ENCODE measurements at regions not wholly inside any gene's neighbourhood (a gene's known extent, or its start where the extent isn't known, plus 50 kb on each side); places are given as distances from the start of the nearest gene placed in this dataset.

DNA sequence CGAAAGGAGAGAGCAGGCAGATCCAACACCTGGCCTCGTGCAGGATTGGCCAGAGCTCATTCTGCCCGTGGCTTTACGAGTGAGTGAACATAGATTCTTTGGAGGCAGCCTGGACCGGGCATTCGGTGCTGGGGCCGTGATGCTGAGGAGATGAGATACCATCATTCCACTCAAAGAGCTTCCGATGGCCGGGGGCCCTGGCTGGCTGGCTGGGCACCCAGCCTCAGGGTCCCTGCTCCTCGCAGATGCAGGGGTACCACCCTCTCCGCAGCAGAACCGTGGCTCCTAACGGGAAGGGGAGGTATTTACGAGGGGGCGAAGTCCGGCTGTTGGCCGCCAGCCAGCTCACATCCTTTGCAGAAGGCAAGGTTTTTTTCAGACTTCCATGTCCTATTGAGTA lies 66.1 kb upstream of the FOXF1 start:
- no peaks in the 10 kb centered on the region for H3K27me3 ChIP-seq (ENCODE audit: control insufficient read depth, insufficient read depth, low read length)

DNA sequence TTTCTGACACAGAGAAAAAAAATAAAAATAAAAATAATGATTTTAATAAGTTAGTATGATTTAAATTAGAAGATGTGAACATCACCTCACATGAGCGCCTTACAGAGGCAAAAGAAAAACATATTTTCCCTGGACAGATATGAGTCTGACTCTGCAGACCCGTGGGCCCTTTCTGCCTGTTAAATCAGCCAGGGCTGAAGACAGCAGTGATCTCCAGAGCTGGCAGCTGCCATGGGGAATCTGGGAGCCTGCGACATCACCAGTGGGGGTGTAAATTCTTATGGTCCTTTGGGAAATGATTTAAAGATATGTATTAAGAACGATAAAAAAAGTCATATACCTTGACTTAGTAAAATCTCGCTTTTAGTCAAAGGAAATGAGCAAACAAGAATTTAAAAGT lies 65.7 kb upstream of the FOXF1 start:
- Histone ChIP-seq H3K9me3 (ENCODE audit: control insufficient read depth, insufficient read depth, low read length) (no peaks in the 10 kb centered on the region), H3K36me3 (ENCODE audit: control insufficient read depth, insufficient read depth, low read length) (no peaks in the 10 kb centered on the region), H3K27ac (ENCODE audit: low read length) (no peak overlapping the region), H3K27me3 (ENCODE audit: control insufficient read depth, insufficient read depth, low read length) (no peaks in the 10 kb centered on the region), H3K4me1 (ENCODE audit: control insufficient read depth, insufficient read depth, low read length) (no peaks in the 10 kb centered on the region), H3K4me3 (ENCODE audit: low read length) (no peak overlapping the region)
- DNase-seq (ENCODE audit: low read depth, low spot score) = no peak
- no CpG with 5 or more reads among the region's 5 CpGs for WGBS (ENCODE audit: insufficient coverage, insufficient read length)

More for the DNA sequence above, 66.1 kb upstream of the FOXF1 start:
- H3K4me3 ChIP-seq (ENCODE audit: low read length) = no peak overlapping the region
- H3K36me3 ChIP-seq (ENCODE audit: control insufficient read depth, insufficient read depth, low read length) = no peaks in the 10 kb centered on the region
- no peak for DNase-seq (ENCODE audit: low read depth, low spot score)
- WGBS (ENCODE audit: insufficient coverage, insufficient read length) = no CpG with 5 or more reads among the region's 17 CpGs
- H3K9me3 ChIP-seq (ENCODE audit: control insufficient read depth, insufficient read depth, low read length) = no peaks in the 10 kb centered on the region
- no peaks in the 10 kb centered on the region for H3K4me1 ChIP-seq (ENCODE audit: control insufficient read depth, insufficient read depth, low read length)
- H3K27ac ChIP-seq (ENCODE audit: low read length) = no peak overlapping the region

DNA sequence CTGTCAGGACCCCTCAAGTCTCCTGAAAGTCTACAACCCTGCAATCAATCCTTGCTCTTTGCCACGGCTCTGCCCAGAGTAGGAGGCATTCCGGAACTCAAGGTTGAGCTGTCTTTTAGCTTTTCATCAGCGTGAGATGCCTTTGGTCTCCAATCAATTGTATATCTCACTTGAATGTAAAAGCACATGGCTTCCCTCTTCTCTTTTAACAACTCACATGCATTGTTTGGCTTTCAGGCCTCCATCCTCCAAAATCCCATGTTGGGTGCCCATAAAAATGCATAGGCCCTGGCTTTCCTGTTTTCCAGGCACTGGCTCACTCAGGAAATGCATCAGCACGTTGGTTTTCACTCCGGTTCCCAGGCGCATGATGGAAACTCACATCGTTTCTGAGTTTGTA lies 64.0 kb upstream of the FOXF1 start:
- Histone ChIP-seq H3K27ac (ENCODE audit: low read length) (no peak overlapping the region), H3K4me3 (ENCODE audit: low read length) (no peak overlapping the region), H3K9me3 (ENCODE audit: control insufficient read depth, insufficient read depth, low read length) (no peaks in the 10 kb centered on the region), H3K27me3 (ENCODE audit: control insufficient read depth, insufficient read depth, low read length) (no peaks in the 10 kb centered on the region), H3K4me1 (ENCODE audit: control insufficient read depth, insufficient read depth, low read length) (no peaks in the 10 kb centered on the region), H3K36me3 (ENCODE audit: control insufficient read depth, insufficient read depth, low read length) (no peaks in the 10 kb centered on the region)
- no peak for DNase-seq (ENCODE audit: low read depth, low spot score)
- WGBS (ENCODE audit: insufficient coverage, insufficient read length) = no CpG with 5 or more reads among the region's 7 CpGs

DNA sequence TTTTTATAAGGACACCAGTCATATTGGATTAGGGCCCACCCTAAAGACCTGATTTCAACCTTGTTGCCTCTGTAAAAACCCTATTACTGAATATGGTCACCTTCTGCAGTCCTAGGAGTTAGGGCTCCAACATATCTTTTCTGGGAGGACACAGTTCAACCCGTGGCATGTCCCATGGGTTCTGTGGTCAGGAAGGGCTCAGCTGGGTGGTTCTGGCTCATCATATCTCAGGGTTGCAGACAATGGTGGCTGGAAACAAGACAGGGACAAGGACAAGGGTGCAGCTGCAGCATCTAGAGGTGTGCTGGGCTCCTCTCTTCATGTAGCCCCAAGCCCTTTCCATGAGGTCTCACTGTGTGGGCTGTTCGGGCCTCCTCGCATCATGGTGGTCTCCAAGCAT lies 63.1 kb upstream of the FOXF1 start:
- no peaks in the 10 kb centered on the region for H3K36me3 ChIP-seq (ENCODE audit: control insufficient read depth, insufficient read depth, low read length)
- no peak overlapping the region for H3K27ac ChIP-seq (ENCODE audit: low read length)
- H3K4me3 ChIP-seq (ENCODE audit: low read length) = no peak overlapping the region
- H3K27me3 ChIP-seq (ENCODE audit: control insufficient read depth, insufficient read depth, low read length) = no peaks in the 10 kb centered on the region
- WGBS (ENCODE audit: insufficient coverage, insufficient read length) = no CpG with 5 or more reads among the region's 3 CpGs
- no peaks in the 10 kb centered on the region for H3K4me1 ChIP-seq (ENCODE audit: control insufficient read depth, insufficient read depth, low read length)
- DNase-seq (ENCODE audit: low read depth, low spot score) = no peak
- no peaks in the 10 kb centered on the region for H3K9me3 ChIP-seq (ENCODE audit: control insufficient read depth, insufficient read depth, low read length)

DNA sequence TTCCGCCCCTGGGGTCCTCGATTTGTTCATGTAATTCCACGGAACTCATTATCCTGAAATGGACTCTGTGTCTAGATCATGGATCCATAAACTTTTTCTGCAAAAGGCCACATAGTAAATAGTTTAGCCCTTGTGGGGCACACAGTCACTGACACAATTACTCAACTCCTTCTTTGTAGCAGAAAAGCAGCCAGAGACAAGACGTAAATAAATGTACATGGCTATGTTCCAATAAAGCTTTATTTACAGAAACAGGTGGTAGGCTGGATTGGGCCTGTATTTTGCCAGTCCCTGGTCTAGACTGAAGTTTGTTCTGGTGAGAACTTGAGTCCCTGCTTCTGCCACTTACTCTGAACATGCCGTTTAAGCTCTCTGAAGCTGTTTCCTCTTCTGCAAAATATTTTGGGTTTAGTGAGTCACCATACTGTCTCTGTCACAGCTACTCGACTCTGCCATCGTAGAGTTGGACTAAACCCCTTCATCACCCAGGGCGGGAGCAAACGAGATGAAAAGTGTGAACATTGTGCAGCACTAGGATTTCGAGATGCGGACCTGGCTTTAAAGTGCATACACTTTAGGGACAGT lies 61.9 kb upstream of the FOXF1 start:
- H3K36me3 ChIP-seq (ENCODE audit: control insufficient read depth, insufficient read depth, low read length) = no peaks in the 10 kb centered on the region
- WGBS (ENCODE audit: insufficient coverage, insufficient read length) = no CpG with 5 or more reads among the region's 11 CpGs
- no peak for DNase-seq (ENCODE audit: low read depth, low spot score)
- no peaks in the 10 kb centered on the region for H3K4me1 ChIP-seq (ENCODE audit: control insufficient read depth, insufficient read depth, low read length)
- no peak overlapping the region for H3K4me3 ChIP-seq (ENCODE audit: low read length)
- H3K27me3 ChIP-seq (ENCODE audit: control insufficient read depth, insufficient read depth, low read length) = no peaks in the 10 kb centered on the region
- H3K27ac ChIP-seq (ENCODE audit: low read length) = no peak overlapping the region
- H3K9me3 ChIP-seq (ENCODE audit: control insufficient read depth, insufficient read depth, low read length) = no peaks in the 10 kb centered on the region

DNA sequence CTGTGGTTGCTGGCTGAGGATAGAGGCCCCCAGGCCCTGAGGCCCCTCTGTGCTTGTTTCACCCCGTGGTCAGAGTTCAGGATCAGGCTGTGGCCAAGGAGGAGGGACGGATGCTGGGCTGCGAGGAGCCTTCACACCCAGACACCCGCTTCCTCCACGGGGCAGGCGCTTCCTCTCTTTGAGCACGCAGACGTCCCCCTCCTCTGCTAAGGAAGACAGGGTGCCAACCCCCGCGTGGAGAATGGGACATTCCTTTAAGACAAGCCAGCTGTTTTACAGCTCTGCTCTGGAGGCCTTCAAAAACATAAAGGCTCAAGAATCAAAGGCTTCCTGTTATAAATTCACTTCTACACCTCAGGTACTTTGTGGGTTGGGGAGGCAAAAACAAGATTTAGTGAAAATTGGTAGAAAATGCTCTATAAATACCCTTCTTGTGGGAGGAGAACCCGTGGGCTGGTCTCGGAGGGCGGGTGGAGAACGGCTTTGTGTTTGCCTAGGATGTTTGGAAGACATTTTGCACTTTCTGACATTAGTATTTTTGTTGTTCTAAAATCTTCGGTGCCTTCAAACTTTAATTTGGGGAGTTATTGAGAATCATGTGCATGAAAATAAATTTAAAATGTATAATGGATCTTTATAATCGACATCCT lies 60.8 kb upstream of the FOXF1 start:
- H3K4me1 ChIP-seq (ENCODE audit: control insufficient read depth, insufficient read depth, low read length) = no peaks in the 10 kb centered on the region
- H3K9me3 ChIP-seq (ENCODE audit: control insufficient read depth, insufficient read depth, low read length) = no peaks in the 10 kb centered on the region
- no peaks in the 10 kb centered on the region for H3K27me3 ChIP-seq (ENCODE audit: control insufficient read depth, insufficient read depth, low read length)
- H3K4me3 ChIP-seq (ENCODE audit: low read length) = no peak overlapping the region
- H3K36me3 ChIP-seq (ENCODE audit: control insufficient read depth, insufficient read depth, low read length) = no peaks in the 10 kb centered on the region
- no peak overlapping the region for H3K27ac ChIP-seq (ENCODE audit: low read length)
- no peak for DNase-seq (ENCODE audit: low read depth, low spot score)
- WGBS (ENCODE audit: insufficient coverage, insufficient read length) = no CpG with 5 or more reads among the region's 16 CpGs

DNA sequence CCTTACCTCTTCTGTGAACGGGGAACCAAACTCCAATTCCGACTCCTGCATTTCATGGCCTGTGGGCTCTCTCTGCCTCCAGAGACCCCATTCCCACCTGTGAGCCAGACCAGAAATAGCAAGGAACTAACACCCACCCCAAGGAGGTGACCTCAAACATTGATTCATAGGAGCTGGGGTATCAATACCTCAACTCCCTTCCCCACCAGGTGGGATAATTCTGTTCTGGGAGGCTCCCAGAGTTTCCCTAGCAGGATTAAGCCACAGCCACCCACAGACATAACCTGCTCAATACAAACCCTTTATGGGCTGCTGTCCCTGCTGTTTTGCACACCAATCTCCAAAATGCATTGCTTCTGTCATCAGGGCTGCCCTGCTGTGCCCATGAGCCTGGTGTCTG lies 59.6 kb upstream of the FOXF1 start:
- no peak overlapping the region for H3K4me3 ChIP-seq (ENCODE audit: low read length)
- no peaks in the 10 kb centered on the region for H3K27me3 ChIP-seq (ENCODE audit: control insufficient read depth, insufficient read depth, low read length)
- H3K36me3 ChIP-seq (ENCODE audit: control insufficient read depth, insufficient read depth, low read length) = no peaks in the 10 kb centered on the region
- H3K4me1 ChIP-seq (ENCODE audit: control insufficient read depth, insufficient read depth, low read length) = no peaks in the 10 kb centered on the region
- no peak overlapping the region for H3K27ac ChIP-seq (ENCODE audit: low read length)
- no peak for DNase-seq (ENCODE audit: low read depth, low spot score)
- no CpG with 5 or more reads among the region's 2 CpGs for WGBS (ENCODE audit: insufficient coverage, insufficient read length)
- no peaks in the 10 kb centered on the region for H3K9me3 ChIP-seq (ENCODE audit: control insufficient read depth, insufficient read depth, low read length)

DNA sequence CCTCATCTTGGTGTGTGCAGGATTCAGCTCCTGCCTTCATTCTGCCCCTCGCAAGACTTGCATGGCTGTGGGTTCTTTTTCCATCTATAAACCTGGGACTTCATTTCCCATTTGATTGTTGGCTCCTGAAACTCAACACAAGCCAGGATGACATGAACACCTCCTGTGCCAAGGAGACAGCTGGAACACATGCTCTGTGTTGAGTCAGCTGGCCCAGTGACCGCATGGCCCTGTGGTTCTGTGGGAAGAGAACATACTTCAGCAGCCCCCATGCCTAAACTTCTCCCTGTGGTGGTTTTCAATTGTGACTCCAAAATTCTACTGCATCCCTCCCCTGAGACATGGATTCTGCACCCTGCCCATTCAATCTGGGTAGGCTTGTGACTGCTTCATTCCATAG lies 57.9 kb upstream of the FOXF1 start:
- no peak for DNase-seq (ENCODE audit: low read depth, low spot score)
- Histone ChIP-seq H3K9me3 (ENCODE audit: control insufficient read depth, insufficient read depth, low read length) (no peaks in the 10 kb centered on the region), H3K36me3 (ENCODE audit: control insufficient read depth, insufficient read depth, low read length) (no peaks in the 10 kb centered on the region), H3K27ac (ENCODE audit: low read length) (no peak overlapping the region), H3K4me3 (ENCODE audit: low read length) (no peak overlapping the region), H3K27me3 (ENCODE audit: control insufficient read depth, insufficient read depth, low read length) (no peaks in the 10 kb centered on the region), H3K4me1 (ENCODE audit: control insufficient read depth, insufficient read depth, low read length) (no peaks in the 10 kb centered on the region)
- no CpG with 5 or more reads among the region's 2 CpGs for WGBS (ENCODE audit: insufficient coverage, insufficient read length)

DNA sequence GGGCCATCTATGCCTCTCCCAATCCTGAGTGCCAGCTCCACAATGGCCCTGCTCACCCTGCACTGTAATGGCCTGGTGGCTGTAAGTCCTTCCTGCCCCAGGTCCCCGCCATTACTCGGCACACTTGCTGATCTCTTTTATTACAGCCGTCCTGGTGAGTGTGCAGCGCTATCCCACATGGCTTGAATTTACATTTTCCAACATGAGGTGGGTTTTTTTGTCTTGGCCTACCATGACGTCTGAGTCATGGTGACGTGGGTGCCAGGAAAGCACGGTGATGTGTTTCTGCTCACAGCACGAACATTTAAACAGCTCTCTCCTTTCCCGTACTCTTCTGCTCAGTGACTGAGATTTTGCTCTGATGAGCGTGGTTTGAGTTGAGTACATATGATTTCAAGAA lies 55.2 kb upstream of the FOXF1 start:
- DNase-seq (ENCODE audit: low read depth, low spot score) = no peak
- Histone ChIP-seq H3K27ac (ENCODE audit: low read length) (no peak overlapping the region), H3K9me3 (ENCODE audit: control insufficient read depth, insufficient read depth, low read length) (no peaks in the 10 kb centered on the region)

DNA sequence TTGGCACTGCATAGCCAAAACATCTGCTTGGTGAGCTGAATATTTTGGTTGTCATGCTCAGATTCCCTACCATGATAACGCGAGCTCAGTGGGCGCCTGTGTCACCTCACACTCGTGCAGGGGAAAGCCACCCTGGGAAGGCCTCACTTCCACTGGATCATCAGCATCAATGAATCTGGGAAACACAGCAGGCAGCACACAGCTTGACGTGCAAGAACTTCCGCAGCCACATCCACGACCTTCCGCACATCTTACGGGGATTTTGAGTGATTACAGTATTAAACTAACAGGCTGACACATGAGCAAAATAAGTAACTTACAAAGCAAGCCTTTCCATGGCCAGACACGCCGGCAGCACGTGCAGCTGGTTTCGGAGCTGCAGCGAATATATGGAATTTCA lies 54.7 kb upstream of the FOXF1 start:
- H3K4me3 ChIP-seq (ENCODE audit: low read length) = no peak overlapping the region
- no CpG with 5 or more reads among the region's 14 CpGs for WGBS (ENCODE audit: insufficient coverage, insufficient read length)
- no peaks in the 10 kb centered on the region for H3K4me1 ChIP-seq (ENCODE audit: control insufficient read depth, insufficient read depth, low read length)
- no peaks in the 10 kb centered on the region for H3K36me3 ChIP-seq (ENCODE audit: control insufficient read depth, insufficient read depth, low read length)
- no peak overlapping the region for H3K27ac ChIP-seq (ENCODE audit: low read length)
- no peaks in the 10 kb centered on the region for H3K9me3 ChIP-seq (ENCODE audit: control insufficient read depth, insufficient read depth, low read length)
- no peak for DNase-seq (ENCODE audit: low read depth, low spot score)
- no peaks in the 10 kb centered on the region for H3K27me3 ChIP-seq (ENCODE audit: control insufficient read depth, insufficient read depth, low read length)

More for the DNA sequence above, 55.2 kb upstream of the FOXF1 start:
- Histone ChIP-seq H3K4me3 (ENCODE audit: low read length) (no peak overlapping the region), H3K4me1 (ENCODE audit: control insufficient read depth, insufficient read depth, low read length) (no peaks in the 10 kb centered on the region), H3K36me3 (ENCODE audit: control insufficient read depth, insufficient read depth, low read length) (no peaks in the 10 kb centered on the region), H3K27me3 (ENCODE audit: control insufficient read depth, insufficient read depth, low read length) (no peaks in the 10 kb centered on the region)
- WGBS (ENCODE audit: insufficient coverage, insufficient read length) = no CpG with 5 or more reads among the region's 10 CpGs

DNA sequence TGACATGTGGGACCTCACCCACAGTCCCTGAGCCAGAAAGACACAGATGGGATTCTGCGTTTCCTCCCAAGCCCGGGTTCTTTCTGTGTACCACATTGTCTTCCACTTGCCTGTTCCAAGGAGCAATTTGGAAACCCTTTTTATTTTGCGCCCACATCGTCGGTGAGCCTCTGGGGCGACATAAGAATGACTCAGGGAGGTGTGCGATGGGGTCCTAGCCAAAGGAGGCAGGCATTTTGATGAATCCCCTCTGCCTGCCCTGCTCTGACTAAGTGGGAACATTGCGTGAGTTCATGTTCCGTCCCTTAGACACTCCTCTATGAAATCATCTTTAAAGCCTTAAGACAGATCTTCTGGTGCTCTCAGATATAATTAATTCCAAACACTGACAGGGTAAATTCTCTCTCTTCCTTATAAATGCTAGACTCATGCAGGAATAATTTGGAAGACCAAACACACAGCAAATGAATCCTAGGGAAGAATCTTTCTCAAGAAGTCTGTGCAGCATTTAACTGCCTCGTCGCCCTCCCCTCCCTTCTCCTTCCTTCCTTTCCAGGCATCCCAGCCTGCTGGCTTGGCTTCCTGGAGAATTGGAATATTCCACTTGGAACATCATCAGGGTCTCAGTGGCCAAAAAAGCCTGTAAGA lies 52.7 kb upstream of the FOXF1 start:
- no peak overlapping the region for H3K4me3 ChIP-seq (ENCODE audit: low read length)
- no peaks in the 10 kb centered on the region for H3K36me3 ChIP-seq (ENCODE audit: control insufficient read depth, insufficient read depth, low read length)
- H3K27ac ChIP-seq (ENCODE audit: low read length) = no peak overlapping the region
- H3K4me1 ChIP-seq (ENCODE audit: control insufficient read depth, insufficient read depth, low read length) = no peaks in the 10 kb centered on the region
- WGBS (ENCODE audit: insufficient coverage, insufficient read length) = no CpG with 5 or more reads among the region's 11 CpGs
- no peaks in the 10 kb centered on the region for H3K9me3 ChIP-seq (ENCODE audit: control insufficient read depth, insufficient read depth, low read length)
- no peaks in the 10 kb centered on the region for H3K27me3 ChIP-seq (ENCODE audit: control insufficient read depth, insufficient read depth, low read length)
- no peak for DNase-seq (ENCODE audit: low read depth, low spot score)
